ENCODE measurements at regions not wholly inside any gene's neighbourhood (a gene's known extent, or its start where the extent isn't known, plus 50 kb on each side); places are given as distances from the start of the nearest gene placed in this dataset.

DNA sequence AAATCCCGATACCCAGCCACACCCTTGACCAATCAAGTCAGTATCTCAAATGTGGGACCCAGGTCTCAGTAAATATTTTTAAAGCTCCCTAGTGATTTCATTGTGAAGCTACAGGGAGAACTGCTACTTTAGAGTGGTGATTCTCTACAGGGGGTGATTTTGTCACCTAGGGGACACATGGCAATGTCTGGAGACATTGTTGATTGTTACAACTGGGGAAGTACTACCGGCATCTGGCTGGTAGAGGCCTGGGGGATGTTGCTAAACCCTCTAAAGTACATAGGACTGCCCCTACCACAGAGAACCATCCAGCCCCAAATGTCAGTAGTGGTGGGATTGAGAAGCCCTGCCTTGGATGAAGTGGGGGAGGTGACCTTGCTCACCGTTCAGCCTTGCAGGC is 152.9 kb downstream of the RPS24 start:
- no peak for DNase-seq (ENCODE audit: low read depth in 3 of 3)

- DNase-seq (ENCODE audit: low read depth in 3 of 3) = no peak
Observed at GRCh38 chr10:78187371-78187770, 153.7 kb downstream of the RPS24 start.

DNA sequence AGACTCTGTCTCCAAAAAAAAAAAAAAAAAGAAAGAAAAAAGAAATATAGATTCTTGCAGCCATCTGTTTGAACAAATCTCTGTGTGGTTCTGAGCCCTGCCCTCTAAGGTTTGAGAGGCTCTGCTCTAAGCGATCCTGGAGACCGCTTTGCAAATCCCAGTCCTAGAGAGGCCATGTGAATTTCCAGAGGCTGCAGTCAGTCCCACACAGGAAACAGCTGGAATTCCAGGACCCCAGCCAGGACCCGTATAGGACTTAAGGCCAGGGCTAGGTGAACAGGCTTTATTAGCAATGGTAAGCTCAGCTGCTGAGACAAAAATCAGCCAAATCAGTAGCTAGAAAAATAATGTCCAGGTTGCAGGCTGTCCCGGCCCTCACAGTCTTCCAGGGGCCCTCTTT is 154.8 kb downstream of the RPS24 start:
- DNase-seq (ENCODE audit: low read depth in 3 of 3) = no peak

DNA sequence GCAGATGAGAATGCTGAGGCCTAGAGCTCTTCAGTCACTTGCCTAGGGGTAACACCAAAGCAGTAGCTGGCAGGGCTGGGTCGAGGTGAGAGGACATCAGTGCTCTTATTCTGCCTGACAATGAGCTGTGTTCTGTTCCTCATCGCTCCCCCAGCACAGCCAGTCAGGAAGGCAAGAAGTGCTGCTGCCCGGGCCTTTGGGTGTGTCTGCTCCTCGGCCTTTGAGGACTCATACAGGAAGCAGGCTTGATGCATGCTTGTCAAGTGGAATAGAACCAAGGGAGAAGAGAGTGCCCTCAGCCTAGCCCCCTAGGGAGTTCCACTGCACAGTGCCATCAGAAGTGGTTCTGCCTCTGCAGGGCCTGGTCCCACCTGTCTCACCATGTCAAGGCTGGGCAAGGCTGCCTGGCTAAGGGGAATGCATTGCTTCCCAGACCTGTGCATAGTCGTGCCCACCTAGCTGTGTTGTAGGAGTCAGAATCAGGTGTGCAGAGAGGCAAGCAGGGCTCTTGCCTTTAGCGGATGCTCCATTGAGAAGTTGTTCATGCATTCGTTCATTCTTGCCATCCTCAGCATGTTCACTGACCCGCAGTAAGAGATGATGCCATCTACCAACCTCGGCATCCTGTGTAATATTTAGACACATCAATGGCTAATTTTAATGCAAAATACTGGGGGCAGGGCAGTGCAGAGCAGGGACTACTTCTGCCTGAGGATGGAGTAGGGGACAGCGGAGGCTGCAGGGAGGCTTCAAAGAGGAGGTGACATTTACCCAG is 156.6 kb downstream of the RPS24 start:
- no peak for DNase-seq (ENCODE audit: low read depth in 3 of 3)

DNA sequence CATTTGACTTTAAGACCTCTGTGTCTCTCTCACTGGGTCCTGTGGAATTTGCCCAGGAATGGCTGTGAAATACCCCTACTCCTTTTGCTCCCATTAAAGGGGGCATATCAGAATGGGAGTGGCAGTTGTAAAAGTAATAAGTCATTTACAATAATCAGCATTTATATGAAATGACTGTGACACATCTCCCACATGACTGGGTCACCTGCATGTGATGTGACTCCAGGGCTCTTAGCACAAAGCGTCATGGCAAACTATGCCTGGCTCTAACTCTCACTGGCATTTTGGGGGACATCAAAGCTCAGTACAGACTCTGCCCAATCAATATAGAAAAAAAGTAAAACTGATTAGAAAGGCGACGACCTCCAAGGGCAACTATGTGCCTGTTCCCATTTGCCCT is 157.6 kb downstream of the RPS24 start:
- no peak for DNase-seq (ENCODE audit: low read depth in 3 of 3)

GRCh38 chr10:78193189-78193588 is 159.5 kb downstream of the RPS24 start:
- DNase-seq (ENCODE audit: low read depth in 3 of 3) = no peak

DNA sequence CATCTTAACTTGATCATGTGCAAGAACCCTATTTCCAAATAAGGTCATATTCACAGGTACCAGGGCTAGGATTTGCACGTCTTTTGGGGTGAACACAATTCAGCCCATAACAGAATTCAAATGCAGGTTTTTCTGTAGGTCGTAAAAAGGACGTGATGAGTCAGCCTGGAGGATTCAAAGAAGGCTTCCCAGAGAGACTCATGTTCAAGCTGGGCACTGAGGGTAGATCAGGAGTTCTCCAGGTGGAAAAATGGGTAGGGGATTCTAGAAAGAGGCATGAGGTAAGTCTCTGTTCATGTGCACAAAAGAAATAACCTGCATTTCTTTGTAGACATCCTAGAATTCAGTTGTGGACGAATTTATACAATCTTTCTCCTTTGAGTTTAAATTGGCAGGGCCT is 160.4 kb downstream of the RPS24 start:
- no peak for DNase-seq (ENCODE audit: low read depth in 3 of 3)

DNA sequence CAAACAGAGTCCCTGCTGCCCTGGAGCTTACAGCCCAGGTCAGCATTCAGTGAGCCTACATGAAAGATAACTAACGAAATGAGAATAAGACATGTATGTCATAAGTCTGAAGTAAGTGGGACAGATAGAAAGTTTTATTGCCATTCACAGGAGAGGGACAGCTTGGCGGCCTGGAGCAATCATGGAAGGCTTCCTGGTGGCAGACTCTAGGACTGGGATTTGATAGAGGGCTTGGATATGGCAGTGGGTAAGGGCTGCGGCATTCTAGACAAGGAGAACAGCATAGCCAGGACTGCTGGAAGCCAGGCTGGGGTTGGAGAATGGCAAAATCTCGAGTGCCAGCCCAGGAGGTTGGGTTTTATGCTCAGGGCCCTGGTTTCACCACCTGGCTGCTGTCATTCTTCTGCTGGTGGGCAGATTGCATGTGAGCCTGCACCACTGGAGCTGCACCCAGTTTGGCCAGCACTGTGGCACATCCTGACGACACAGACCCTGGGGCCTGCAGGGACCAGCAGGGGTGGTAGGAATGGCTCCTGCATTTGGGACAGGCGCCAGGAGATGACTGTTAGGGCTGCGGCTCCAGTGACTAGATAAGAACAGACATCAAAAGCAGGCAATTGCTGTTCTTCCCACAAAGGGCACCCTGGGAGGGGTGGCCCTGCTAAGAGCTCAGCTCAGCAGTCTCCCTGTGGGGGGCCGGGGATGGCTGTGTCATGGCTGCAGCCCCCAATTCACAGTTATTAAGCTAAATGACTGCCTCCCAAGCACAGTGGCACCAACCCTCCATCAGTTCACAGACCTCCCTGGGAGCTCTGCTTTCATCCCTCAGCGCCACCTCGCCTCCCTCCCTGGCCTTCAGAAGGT is 161.1 kb downstream of the RPS24 start:
- no peak for DNase-seq (ENCODE audit: low read depth in 3 of 3)

GRCh38 chr10:78196396-78196795 is 162.7 kb downstream of the RPS24 start:
- DNase-seq (ENCODE audit: low read depth in 3 of 3) = no peak

DNA sequence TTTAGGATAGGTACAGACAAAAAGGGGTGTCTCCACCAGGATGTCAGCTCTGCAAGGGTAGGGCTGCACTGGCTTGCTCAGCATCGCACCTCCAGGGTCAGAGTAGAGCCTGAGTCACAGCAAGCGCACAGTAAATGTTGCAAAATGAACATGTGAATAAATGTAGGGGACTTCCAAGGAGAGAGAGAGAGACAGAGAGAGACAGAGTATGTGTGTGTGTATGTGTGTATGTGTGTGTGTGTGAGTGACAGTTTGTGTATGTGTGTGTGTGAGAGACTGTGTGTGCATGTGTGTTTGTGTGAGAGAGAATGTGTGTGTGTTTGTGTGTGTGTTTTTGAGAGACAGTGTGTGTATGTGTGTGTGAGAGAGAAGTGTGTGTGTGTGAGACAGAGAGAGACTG is 163.3 kb downstream of the RPS24 start:
- no peak for DNase-seq (ENCODE audit: low read depth in 3 of 3)

DNA sequence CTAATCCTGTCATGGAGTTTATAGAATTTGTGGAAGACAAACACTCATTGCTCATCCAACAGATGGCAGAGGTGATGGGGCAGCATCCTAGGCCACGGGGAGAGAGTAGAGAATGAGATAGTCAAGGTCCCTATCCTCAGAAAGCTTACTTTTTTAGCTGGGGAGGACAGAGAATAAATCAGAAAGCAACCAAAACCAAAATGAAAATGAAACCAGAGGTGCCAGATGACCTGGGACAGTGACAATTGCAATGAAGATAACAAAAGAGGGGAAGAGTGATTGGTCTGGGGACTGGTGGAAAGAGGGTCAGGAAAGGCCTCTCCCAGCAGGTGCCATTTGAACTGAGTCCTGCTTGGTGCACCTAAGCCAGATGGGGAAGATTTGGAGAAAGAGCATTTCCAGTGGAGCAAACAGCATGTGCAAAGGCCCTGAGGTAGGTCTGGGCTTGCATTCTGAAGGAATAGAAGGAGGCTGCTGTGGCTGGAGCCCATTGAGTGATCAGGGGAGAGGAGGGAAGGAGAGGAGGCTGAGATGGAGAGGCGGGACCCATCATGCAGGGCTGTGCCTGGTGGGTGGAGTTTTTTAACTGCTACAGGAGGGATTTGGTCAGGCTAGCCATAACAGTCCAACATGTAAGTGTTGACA is 164.1 kb downstream of the RPS24 start:
- no peak for DNase-seq (ENCODE audit: low read depth in 3 of 3)

GRCh38 chr10:78199005-78199725 is 165.5 kb downstream of the RPS24 start:
- DNase-seq (ENCODE audit: low read depth in 3 of 3) = no peak

DNA sequence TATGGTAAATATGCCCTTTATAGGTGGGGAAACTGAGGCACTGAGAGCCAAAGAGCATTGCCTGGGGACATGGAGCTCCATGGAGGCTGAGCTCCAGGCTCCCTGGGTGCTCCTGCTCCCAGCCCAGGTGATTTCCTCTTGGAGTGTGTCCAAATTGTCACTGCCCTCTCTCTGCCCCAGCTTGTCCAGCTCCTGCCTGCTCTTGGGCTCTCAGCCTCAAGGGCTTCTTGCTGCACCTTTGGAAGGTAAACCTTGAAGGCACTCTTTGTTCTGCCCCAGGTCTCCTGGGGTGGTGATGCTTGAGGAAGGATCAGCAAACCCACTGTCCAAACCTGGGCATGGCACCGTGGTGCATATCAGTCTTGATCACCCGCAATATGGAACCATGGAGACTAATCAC is 166.1 kb downstream of the RPS24 start:
- DNase-seq (ENCODE audit: low read depth in 3 of 3) = no peak

GRCh38 chr10:78200686-78201085 is 167.0 kb downstream of the RPS24 start:
- no peak for DNase-seq (ENCODE audit: low read depth in 3 of 3)

GRCh38 chr10:78202386-78202785 is 168.7 kb downstream of the RPS24 start:
- no peak for DNase-seq (ENCODE audit: low read depth in 3 of 3)

DNA sequence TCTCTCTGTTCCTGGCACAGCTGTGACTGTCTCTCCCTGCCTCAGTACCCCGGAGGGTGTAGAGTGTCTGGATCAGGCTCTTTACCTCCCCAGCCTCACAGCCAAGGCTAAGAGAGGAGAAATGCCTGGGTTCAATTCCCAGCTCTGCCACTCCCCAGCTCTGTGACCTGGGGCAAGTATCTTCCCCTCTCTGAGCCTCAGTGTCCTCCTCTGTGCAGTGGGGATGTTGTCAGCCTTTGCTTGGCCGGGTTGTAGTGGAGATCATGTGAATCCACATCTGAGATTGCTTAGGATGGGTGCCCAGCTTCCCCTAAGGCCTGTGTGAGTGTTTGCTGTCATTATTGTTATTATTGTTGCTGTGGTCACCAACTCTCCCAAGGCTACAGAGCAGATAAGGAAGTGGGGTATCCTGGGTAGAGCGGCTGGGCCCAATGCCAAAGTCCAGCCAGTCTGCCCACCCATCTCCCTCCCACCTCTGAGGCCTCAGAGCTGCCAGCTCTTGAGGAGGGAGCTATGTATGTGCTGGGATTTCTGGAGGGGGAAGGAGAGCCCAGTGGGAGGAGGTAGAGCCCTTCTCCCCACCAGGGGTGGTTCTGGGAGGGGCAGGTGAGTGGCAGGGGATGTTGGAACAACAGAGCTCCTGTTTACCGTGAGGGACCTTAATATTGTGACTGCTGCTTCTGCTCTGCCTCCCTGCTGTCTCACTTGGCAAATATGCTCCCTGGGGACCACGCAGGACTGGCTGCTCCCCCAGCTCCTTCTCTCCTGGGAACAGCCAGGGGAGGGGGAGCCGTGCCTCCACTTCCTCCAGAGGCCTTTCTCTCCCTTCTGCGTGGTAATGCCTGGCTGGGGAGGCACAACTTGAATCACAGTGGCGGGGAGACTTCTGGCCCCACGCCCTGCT is 170.5 kb downstream of the RPS24 start:
- DNase-seq (ENCODE audit: low read depth in 3 of 3) = no peak

DNA sequence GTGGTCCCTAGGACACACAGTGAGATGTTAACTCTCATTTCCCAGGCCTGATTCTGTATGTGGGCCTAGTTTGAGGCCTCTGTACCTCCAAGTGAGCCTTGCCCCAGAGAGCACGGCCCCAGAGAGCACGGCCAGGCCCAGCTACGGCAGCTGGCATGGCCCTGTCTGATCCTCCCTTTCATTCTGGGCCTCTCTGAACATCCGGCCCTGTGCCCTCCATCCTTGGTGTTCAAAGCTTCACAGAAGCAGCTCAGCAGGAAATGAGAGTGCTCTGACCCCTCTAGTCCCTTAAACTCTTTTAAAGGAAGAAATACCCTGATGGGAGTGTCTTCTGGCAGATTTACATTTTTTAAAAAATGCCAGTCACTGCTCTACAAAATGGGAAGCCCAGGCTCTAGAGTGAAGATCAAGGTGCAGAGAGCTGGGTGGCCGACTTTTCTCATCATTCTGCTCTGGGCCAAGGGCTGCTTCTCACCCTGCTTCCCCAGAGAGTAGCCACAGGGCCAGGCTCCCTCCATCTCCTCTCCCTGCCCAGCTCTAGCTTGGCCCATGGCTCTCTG is 171.9 kb downstream of the RPS24 start:
- no peak for DNase-seq (ENCODE audit: low read depth in 3 of 3)

GRCh38 chr10:78207216-78207615 is 173.6 kb downstream of the RPS24 start:
- DNase-seq (ENCODE audit: low read depth in 3 of 3) = no peak

DNA sequence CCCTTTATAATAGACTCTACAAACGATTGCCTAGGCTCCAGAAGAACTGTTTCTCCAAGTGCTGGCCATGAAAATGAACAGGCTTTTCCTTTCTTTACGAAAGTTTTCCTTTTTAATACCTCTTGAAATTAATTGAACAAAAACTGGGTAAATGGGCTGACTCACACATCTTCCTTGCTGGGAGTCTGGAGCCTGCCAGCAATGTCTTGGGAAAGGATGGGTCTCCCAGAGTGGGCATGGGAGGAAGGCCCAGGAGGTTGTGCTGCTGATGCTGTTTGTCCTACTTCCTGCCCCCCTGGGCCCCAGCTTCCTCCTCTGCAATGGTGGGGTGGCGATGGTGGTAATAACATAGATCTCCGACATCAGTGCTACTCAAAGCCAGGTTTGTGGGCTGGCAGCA is 174.1 kb downstream of the RPS24 start:
- no peak for DNase-seq (ENCODE audit: low read depth in 3 of 3)

DNA sequence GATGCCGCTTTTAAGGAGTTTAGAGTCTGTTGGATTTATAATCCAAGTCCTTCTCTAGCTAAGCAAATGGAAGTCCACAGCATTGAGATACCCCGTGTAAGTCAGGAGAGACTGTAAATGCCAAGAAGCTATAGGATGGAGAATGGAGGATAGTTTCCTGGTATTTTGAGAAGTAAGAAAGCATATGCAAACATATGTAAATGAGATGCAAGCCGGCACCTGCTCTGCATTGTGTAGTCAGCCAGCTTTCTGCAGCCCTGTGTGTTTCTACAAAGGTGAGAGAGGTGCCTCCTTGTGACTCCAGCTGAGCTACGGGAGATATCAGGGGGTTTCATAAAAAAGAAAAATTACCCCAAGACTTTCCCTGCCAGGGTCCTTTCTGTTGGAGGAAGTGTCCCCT is 176.3 kb downstream of the RPS24 start:
- no peak for DNase-seq (ENCODE audit: low read depth in 3 of 3)

DNA sequence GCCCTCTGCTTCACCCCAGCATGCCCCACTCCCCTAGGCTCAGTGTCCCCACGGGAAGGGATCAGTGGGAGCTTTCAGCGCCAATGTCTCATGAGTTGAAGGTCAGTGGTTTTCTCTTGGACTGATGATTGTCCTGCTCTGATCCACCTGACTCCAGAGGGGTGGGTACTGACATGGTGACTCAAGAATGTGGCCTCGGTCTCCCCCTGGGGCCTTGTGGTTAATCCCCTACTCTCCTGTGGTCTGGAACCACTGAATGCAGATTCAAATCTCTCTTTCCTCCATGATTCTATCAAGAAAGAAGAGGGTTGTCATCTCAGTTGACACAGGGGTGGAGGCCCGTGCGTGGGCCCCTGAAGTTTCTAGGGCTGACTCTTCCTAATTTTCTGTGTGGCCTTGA is 176.9 kb downstream of the RPS24 start:
- no peak for DNase-seq (ENCODE audit: low read depth in 3 of 3)
